HG02870 (cell line): ENCODE measurements at regions not wholly inside any gene's neighbourhood (a gene's known extent, or its start where the extent isn't known, plus 50 kb on each side); places are given as distances from the start of the nearest gene placed in this dataset.
"Not testable (repeated sequence)": the region's sequence is repeated elsewhere in the genome, so short reads cannot be mapped to it uniquely, and the experiment has no call there.

Experiments used
- ATAC-seq: cut with Tn5 transposase; IDR thresholded peaks from one replicate; pipeline ENCODE4 v1.9.1; 2021; ENCODE audit warnings: mild to moderate bottlenecking, moderate library complexity; ENCODE audit not compliant: unreplicated experiment

- no peak for ATAC-seq
Observed at GRCh38 chr2:51855683-51856082, 823.8 kb upstream of the NRXN1 start.

GRCh38 chr2:51846796-51847195 is 814.9 kb upstream of the NRXN1 start:
- ATAC-seq, result no peak

DNA sequence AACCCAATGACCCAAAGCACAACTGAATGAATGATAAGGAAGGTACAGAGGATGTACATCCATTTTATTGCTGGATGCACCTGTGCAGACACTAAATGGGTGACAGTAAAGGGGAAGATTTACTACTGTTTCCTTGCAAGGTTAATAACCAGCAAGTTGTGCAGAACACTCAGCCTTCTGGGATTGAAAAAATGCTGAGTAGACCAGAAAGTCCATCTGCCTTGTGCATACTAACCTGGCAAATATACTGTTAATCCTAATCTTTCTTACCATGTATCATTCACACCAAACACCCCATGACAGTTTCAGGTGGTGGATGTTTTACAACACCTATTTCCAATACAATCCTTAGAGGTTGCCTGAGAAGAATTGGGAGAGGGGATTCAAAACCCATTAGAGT is 814.1 kb upstream of the NRXN1 start:
- ATAC-seq, result no peak

GRCh38 chr2:51844596-51844995 is 812.7 kb upstream of the NRXN1 start:
- ATAC-seq, result no peak

DNA sequence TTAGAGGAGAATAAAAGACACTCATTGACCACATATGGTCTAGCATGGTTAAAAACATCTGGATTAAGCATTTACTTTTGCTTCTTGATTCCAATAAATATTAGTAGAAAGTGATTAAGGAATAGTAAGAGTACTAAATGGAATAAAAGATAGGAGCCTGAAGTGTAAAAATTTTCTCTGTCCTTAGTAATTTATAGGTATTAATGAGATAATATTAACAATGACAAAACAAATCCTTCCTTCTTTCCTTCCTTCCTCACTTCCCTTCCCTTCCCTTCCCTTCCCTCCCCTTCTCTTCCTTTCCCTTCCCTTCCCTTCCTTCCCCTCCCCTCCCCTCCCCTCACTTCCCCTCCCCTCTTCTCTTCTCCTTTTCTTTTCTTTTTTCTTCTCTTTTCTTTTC is 797.5 kb upstream of the NRXN1 start:
- no peak for ATAC-seq

DNA sequence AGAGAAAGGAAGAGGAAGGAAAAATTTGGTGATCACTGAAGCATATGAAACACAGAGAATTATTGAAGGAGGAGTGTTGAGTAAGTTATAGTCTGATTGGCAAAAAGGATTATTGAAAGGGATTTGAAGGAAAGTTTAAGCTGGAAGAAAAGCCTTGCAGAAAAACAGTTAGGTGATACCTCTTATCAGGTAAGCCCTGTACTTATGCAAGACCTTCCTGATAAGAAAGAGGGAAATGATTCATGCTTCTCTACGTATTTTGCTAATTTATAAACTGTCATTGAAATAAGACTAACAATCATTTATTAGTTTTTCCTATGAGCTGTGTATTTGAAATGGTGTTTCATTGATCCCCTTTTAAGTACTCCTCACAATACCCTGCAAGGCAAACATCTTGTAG is 793.9 kb upstream of the NRXN1 start:
- ATAC-seq, result no peak

DNA sequence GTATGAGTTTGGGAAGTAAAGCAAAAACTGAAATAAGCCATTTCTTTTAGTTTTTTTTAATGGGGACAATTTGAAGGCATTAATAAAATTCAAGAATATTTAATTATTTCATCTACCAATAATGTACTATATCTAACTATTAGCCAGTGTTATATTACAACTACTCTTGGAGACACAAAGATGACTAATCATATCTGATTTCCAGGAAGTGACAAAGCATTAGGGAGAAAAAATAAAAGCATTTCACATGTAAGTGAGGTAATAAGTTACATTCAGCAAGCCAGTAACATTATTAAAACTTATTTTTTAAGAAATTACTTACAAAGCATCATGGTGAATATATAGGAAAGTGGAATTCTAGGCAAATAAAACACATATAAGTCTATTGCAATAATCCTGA is 781.3 kb upstream of the NRXN1 start:
- ATAC-seq, result no peak

DNA sequence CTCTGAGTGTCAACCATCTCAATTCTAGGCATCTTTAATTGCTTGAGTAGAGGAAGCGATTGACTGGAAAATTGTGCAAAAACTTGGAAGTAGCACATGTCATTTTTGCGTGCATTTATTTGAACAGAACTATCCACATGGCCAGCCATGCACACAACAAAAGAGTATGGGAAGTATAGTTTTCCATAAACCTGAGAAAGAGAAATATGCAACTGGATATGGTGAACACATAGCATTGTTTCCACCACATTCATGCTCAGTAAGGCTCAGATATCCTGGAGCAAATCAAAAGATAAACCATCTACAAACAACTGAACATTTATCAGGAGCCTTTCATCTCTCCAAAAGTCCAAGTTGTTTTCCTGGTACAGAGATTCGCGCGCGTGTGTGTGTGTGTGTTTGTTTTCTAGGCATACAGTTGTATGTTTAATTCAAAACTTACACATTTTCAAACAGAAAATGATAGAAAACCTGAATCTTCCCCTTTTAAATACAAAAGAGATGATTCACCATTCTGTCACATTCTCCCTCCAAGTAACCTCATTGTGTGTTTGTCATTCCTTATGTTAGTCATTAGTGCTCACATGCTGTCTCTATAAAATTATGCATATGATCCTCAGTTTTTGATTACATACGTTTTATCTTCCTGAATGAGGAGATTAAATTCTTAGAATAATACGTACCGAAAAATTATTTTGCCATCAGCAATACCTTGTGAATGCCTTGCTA is 780.4 kb upstream of the NRXN1 start:
- no peak for ATAC-seq

- ATAC-seq, result no peak
Observed at GRCh38 chr2:51810197-51810596, 778.3 kb upstream of the NRXN1 start.

DNA sequence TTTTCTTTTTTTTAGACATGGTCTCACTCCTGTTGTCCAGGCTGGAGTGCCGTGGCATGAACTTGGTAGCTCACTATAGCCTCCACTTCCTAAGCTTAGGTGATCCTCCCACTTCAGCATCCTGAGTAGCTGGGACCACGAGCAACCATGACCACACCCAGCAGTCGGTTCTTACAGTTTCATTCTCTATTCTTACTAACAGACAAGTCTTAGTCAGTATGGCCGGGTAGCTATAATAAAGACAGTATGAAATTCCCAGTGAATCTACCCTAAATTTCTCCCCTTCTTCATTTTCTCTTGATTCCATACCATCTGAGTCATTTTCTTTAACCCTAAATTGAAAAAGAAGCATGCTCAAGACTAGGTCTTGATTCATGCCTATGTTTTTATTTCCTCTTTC is 775.3 kb upstream of the NRXN1 start:
- no peak for ATAC-seq

GRCh38 chr2:51795248-51795888 is 763.4 kb upstream of the NRXN1 start:
- ATAC-seq, result no peak

- ATAC-seq, result no peak
Observed at GRCh38 chr2:51791496-51791895, 759.6 kb upstream of the NRXN1 start.

DNA sequence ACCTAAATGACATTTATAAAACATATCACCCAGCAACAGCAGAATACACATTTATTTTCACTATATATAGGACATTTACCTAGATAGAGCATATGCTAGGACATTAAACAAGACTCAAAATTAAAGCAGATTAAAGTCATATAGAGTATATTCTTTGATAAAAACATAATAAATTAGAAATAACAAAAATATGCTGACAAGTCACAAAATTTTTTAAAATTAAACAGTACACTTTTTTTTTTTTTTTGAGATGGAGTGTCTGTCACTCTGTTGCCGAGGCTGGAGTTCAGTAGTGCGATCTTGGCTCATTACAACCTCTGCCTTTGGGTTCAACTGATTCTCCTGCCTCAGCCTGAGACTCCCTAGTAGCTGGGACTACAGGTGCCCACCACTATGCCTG is 758.9 kb upstream of the NRXN1 start:
- no peak for ATAC-seq

DNA sequence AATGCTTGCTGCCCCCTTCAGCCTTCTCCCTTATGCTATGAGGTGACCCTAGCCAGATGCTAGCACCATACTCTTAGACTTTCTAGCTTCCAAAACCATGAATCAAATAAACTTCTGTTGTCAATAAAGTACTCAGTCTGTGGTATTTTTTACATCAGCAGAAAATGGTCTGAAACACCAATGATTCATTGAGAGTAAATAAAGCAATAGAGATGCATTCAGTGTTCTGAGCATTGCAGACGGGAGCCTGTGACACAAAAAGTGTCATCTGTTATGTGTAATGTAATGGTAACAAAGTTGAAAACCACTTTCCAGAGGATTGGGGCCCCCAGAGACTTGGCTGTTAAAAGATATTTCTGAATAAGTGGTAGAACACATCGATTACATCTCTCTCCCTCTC is 758.0 kb upstream of the NRXN1 start:
- no peak for ATAC-seq

DNA sequence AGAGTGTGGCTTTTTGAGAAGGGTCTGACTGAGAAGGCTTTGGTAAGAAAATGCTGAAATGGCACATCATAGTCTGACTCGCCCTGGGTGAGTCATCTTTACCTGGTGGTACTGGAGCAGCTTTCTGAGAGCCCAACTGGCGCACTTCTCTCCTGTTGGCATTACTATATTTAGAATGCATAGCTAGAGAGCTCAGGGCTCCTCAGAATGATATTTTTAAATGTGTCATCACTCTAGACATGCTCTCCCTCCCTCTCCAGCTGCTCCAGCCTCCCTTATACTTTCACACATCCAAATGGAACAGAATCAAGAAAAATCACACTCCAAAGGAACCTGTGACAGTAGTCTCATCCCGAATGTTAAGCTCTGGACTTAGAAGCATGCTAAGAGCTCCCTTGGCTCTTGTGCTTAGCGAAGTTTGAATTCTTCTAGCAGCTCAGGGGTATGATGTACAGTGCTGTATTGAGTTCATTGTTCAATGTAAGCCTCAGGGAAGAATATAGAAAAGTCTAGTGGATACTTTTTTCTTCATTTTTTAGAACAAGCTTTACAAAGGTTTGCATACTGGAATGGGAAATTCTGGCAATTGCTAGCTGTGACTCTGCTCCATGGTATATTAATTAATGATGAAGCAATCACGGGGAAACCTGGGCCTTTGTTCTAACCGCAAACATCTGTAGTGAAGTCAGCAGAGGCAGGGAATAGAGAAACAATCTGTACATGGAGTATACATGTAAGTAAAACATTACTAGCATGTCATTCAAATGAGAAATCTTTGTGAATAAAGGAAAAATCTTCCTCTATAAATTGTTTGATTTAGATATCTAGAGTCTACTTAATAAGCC is 751.2 kb upstream of the NRXN1 start:
- no peak for ATAC-seq

- no peak for ATAC-seq
Observed at GRCh38 chr2:51781691-51782090, 749.8 kb upstream of the NRXN1 start.

DNA sequence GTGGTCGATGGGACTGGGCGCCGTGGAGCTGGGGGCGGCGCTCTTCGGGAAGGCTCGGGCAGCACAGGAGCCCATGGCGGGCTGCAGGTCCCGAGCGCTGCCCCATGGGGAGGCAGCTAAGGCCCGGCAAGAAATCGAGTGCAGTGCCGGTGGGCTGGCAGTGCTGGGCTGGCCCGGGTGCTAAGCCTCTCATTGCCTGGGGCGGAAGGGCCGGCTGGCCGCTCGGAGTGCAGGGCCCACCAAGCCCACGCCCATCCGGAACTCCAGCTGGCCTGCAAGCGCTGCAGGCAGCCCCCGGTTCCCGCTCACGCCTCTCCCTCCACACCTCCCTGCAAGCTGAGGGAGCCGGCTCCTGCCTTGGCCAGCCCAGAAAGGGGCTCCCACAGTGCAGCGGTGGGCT is 748.4 kb upstream of the NRXN1 start:
- ATAC-seq, result no peak

DNA sequence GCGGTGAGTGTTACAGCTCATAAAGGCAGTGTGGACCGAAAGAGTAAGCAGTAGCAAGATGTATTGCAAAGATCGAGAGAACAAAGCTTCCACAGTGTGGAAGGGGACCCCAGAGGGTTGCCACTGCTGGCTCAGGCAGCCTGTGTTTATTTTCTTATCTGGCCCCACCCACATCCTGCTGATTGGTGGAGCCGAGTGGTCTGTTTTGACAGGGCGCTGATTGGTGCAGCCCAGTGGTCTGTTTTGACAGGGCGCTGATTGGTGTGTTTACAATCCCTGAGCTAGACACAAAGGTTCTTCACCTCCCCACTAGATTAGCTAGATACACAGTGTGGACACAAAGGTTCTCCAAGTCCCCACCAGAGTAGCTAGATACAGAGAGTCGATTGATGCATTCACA is 747.8 kb upstream of the NRXN1 start:
- ATAC-seq, result not testable (repeated sequence)

DNA sequence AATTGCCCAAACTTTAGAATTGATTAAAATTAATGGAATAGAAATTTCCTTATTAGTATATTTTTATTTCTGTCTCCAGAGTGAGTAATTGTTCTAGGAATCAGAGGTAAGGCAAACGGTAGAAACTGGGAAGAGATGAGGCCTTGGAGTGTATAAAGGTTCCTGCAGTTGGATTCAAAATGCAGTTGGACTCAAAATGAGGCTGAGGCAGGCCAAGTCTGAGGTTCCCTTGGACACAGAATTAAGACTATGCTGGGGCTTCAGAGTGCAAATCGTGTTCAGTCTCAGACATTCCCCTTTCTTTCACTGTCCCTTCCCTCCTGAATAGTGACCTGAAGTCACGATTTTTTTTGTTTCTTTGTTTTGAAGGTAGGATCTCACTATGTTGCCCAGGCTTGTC is 746.9 kb upstream of the NRXN1 start:
- ATAC-seq, result no peak

GRCh38 chr2:51774606-51775005 is 742.7 kb upstream of the NRXN1 start:
- ATAC-seq, result not testable (repeated sequence)

DNA sequence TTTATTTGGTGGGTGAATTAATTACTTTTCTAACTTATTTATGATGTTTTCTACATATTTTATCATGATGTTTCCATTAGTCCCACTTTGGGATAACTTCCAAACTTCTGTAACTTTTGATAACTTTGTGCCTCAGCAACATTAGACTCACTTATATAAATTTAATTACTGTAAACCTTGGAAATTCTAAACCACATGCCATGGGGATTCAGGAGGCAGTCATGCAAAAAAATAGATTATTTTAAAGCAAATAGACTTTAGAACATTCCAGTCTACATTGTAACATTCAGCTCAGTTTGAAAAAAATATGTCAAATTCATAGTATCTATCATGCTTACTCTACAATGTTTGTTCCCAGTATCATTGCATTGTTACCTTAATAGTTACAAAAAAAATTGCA is 728.5 kb upstream of the NRXN1 start:
- ATAC-seq, result no peak

GRCh38 chr2:51758081-51758480 is 726.1 kb upstream of the NRXN1 start:
- ATAC-seq, result no peak
